ENCODE measurements at regions not wholly inside any gene's neighbourhood (a gene's known extent, or its start where the extent isn't known, plus 50 kb on each side); places are given as distances from the start of the nearest gene placed in this dataset.
"Not testable (repeated sequence)": the region's sequence is repeated elsewhere in the genome, so short reads cannot be mapped to it uniquely, and the experiment has no call there.

DNA sequence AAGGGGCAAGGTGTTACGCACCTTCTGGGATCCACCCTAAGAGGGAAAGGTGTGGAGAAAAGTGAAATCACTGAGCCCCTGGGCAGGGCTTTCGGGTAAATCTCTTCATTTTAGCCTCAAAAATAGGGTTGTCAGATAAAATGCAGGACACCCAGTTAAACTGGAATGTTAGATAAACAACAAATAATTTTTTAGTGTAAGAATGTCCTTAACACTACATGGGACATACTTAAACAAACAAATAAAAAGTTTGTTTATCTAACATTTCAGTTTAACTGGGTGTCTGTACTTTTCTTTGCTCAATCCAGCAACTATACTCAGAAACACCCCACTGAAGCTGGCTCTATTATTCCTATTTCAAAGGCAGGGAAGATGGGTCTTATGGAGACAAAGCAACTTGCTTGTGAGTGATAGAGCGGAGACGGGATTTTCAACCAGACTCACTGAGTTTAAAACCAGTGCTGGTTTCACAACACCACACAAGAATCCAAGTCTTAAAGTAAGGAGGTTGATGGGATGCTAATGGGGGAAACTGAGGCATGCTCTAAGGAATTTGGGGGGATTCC is 144.8 kb upstream of the RBPJ start:
- no peak for DNase-seq (ENCODE audit: low spot score)

DNA sequence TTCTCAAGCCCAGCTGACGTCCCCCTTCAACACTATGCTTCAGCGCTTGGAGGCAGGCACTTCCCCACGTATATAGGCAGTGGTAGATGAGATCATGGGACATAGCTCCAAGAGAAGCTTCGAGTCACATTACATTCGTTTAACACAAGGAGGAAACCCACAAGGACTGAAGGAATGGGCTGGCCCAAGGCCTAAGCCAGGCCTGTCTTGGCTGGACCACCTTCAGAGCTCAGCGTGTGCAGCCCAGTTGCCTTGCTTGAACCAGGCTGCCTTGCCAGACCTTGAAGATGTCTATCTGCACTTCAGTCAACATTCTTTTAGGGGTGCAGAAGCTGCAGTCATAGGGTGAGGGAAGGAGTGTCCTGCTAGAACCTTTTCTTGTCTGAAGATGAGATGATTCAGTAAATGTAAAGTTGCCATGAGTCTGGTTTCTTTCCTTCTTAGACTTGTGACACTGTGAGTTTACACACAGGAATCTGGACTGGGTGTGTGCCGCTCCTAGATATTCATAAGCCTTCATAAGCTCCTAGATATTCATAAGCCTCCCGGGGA is 144.1 kb upstream of the RBPJ start:
- DNase-seq (ENCODE audit: low spot score): no peak

DNA sequence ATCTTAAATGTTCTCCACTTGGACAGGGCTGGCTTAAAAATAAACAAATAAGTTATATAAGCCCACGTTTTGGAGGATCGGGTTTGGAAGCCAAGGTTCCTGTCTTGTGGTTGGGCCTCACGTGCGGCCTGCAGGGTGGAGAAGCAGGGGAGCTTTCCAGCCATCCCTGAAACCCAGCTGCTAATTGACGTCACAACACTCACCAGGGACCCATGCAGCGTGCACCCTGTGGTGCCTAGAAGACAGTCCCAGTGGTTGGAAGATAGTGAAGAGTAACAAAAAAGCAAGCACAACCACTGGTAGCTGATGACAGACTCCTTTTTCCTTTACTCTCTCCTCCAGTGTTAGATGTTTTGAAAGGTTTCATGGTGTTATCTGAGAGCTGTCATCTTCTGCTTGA is 142.0 kb upstream of the RBPJ start:
- no peak for DNase-seq (ENCODE audit: low spot score)

DNA sequence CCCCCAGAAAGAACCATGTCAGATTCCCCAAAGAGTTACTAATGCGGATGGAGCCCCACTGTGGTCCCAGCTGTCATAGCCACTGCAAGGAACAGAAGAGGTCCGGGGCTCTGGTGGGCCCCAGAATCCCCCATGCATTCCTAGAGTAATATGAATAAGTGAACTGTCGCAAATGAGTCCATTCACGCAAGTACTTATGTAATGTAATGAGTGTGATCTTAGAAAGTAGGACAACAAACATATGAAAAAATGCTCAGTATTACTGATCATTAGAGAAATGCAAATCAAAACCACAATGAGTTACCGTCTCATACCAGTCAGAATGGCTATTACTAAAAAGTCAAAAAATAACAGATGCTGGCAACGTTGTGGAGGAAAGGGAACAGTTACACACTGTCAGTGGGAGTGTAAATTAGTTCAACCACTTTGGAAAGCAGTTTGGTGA is 141.5 kb upstream of the RBPJ start:
- no peak for DNase-seq (ENCODE audit: low spot score)

DNA sequence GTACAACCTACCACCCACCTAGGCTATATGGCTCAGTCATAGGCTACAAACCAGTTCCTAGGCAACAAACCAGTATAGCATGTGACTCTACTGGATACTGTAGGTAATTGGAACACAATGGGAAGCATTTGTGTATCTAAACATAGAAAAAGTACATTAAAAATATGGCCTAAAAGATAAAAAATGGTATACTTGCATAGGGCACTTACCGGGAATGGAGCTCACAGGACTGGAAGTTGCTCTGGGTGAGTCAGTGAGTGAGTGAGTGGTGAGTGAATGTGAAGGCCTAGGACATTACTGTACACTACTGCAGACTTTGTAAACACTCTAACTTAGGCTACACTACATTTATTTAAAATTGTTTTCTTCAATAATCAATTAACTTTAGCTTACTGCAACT is 139.2 kb upstream of the RBPJ start:
- no peak for DNase-seq (ENCODE audit: low spot score)

DNA sequence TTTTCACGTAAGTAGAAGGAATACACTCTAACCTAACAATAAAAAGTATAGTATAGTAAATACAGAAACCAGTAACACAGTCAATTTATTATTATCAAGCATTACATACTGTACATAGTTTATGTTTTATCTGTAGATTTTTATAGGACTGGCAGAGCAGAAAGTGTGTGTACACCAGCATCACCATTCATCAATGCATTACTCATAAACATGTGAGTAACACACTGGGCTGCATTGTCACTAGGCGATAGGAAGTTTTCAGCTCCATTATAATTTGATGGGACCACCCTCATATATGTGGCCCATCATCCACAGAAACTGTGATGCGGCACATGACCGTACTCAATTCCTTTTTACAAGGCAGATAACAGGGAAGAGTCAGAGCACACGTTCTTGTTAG is 137.8 kb upstream of the RBPJ start:
- DNase-seq (ENCODE audit: low spot score): no peak

DNA sequence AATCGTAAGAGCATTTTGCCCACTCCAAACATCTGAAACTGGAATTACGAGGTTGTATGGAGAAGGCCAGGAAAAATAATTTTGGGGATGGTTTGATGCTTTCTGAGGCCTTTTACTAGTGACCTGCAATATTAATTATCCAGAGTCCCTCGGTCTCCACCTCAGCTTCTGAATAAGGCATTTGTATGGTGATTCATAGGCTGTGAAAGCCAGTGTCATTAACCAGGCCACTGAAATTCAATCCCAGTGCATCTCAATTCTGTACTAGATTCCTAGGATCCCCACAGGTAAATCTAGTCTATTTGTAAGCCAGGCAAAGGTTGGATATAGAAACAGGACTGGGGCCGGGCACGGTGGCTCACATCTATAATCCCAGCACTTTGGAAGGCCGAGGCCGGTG is 135.4 kb upstream of the RBPJ start:
- DNase-seq (ENCODE audit: low spot score): no peak

DNA sequence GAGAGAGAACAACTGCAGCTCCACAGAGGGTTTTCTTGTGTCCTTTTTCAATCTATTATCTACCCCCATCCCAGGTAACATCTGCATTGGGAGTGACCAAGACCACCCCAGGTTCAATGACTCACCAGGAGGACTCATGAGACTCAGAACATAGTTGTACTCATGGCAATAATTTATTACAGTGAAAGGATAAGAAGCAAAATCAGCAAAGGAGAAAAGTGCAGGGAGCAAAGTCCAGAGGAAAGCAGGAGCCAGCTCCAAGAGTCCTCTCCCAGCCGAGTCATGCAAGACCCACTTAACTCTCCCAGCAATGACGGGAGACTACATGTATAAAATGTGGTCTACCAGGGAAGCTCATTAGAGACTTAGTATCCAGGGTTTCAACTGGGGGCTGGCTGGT is 129.5 kb upstream of the RBPJ start:
- no peak for DNase-seq (ENCODE audit: low spot score)

DNA sequence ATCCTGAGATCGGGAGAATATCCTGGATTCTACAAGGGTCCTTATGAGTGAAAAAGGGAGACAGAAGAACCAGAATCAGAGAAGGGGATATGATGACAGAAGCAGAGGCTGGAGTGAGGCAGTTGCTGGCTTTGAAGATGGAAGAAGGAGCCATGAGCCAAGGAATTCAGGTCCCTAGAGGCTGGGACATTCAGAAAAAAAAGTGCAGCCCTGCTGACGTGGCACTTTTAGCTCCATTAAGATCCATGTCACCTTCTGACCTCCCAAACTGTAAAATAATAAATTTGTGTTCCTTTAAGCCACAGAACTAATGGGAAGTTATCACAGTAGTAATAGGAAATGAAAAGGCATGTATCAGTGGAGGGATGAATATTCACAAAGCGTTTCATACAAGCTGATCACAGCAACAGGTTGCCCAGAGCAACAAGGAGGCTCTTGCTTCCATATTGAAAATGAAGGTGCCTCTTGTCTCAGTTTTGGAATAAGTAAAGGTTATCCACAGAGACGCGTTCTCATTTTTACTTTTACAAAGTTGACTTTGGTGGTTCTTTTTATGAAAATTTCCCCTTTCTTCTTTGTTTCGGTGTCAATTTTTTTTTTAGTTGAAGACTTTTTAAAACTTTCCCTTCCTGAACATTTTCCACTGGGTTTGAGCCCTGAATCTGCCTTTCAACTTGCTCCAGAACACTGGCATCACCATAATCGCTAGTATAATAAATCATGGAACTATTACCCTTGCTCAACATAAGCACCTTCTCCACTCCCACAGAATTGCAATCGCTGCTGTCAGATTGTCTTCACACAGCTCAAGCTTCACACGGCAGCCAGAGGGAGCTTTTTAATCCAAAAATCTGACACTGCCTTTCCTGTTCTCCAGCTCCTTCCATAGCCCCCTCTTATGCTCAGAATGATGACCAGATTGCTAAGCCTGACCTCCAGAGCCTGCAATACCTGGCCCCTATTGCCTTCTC is 127.6 kb upstream of the RBPJ start:
- DNase-seq (ENCODE audit: low spot score): no peak

DNA sequence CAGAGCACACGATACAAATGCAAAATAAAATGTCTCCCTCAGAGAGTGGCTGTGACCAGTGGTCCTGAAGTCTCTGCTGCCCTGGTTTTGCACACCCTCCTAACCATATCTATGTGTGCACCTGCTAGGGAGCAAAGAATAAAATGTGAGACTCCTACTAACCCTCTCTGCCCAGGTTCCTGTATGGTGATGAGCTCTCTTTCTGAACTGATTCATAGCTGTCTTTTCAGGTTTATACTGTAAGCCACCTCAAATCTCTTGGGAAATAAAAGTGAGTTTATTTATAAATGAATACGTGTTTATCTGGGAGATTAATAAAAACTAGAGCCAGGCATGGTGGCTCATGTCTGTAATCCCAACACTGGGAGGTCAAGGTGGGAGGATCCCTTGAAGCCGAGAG is 126.0 kb upstream of the RBPJ start:
- no peak for DNase-seq (ENCODE audit: low spot score)

DNA sequence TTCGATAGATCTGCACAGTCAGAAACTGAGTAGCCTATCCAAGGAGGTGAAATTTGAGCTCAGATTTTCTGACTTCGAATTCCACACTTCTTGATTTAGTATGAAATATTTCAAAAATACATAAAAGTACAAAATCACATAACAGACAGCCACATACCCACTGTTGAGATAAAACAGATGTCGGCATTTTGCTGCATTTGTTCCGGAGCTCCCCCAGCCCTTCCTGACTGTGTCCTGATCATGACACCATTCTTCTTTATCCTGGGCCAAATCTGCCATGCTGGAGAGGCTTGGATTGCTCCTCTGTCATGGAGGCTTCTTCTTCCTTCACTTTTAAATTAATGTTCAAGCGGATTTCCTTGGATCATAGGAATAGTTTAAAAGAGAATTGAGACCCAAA is 124.2 kb upstream of the RBPJ start:
- no peak for DNase-seq (ENCODE audit: low spot score)

DNA sequence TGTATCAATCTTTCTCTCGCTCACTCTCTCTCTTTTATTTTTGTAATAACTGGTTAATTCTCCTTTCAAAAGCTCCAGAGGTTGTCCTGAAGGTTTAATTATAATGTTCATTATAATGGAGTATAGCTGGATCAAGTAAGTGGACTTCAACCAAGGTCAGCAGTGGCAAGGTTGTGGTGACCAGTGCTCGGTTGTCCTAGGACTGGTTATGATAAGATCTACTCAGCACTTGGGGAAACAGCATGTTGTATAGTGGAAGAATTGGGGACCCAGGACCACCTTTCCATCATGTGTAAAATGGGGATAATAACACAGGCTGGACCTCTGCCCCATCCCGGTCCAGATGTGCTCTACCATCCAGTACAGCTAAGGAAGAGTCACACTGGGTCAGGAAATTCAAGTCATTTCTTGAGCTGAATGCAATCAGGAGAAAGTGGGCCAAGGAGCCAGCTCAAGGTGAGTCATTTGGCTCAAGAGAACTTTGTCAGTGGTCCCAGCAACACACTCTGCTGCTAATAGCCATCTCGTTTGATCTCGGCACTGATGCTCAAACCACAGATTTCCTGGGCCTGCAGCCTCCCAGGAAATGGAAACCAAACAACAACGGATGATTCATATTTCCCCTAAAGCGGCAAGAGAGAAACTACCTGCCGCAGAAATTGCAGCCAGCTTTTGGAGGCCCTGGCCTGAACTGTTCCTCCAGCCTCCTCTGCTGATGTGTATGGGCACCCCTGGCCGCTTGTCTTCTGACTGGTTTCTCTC is 123.6 kb upstream of the RBPJ start:
- peak; percentile 81 for DNase-seq (ENCODE audit: low spot score)

DNA sequence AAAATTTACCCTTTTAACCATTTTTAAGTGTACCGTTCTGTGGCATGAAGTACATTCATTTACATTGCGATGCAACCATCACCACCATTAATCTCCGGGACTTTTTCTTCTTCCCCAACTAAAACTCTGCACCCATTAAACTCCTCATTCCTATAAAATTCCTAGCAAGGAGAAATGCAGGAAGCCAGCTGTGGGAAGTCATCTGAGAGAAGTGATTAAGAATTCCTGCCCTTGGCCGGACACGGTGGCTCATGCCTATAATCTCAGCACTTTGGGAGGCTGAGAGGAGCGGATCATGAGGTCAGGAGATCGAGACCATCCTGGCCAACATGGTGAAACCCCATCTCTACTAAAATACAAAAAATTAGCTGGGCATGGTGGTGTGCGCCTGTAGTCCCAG is 121.9 kb upstream of the RBPJ start:
- DNase-seq (ENCODE audit: low spot score): not testable (repeated sequence)

DNA sequence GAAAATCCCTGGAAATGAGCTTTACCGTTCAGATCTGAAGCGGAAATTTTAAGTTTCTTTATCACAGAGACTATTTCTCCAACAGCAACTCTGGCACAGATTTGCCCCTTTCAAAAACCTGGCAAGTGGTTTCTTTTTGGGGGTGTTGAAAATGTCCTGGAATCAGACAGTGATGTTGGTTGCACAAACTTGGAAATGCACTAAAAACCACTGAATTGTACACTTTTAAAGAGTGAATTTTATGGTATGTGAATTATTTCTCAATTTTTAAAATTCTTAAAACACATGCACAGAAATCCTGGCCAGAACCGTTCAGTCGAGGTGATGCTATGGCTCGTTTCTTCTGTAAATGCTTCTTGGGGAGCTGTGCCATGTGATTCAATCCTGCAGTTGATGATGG is 121.2 kb upstream of the RBPJ start:
- no peak for DNase-seq (ENCODE audit: low spot score)

DNA sequence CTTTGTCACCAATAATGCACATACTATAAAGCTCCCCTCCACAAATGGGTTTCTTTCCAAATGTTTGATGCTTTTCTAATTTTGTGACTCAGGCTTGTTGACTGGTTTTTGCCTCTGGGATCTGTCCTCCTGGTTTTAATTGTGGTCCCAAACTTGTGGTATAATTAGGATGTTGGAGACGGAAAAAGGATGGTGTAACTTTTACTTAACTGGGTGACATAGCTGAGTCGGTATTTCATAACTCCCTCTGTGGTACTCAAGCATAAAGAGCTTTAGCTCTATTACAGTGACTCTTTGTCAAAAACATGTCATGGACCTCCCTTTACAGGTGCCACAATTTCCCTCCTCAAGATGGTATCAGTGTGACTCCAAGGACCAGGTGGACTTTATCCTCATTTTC is 119.7 kb upstream of the RBPJ start:
- no peak for DNase-seq (ENCODE audit: low spot score)

DNA sequence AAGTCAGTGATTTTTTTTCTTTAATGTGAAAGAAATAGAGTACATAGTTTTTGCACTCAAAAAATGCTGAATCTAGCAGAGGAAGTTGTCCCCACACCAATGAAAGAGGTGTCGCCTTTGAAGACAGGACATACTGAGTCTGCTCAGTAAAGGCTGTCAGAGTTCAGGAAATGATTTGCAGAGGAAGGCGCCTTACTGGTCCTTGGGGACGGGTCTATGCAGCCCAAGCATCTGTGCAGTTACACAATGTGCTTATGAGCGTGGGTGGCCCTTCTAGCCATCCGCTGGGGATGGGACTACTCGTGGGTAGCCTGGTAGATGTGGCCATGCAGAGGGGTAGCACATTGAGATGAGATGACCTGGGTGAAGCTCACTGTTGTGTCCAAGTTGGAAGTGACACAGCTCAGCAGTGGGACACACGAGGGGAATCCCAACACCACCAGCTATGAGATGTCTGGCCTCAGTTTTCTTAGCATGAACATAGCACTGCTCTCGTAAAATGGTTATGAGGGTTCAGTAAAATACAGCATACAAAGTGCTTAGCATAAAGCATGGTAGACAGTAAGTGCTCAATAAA is 116.5 kb upstream of the RBPJ start:
- no peak for DNase-seq (ENCODE audit: low spot score)

DNA sequence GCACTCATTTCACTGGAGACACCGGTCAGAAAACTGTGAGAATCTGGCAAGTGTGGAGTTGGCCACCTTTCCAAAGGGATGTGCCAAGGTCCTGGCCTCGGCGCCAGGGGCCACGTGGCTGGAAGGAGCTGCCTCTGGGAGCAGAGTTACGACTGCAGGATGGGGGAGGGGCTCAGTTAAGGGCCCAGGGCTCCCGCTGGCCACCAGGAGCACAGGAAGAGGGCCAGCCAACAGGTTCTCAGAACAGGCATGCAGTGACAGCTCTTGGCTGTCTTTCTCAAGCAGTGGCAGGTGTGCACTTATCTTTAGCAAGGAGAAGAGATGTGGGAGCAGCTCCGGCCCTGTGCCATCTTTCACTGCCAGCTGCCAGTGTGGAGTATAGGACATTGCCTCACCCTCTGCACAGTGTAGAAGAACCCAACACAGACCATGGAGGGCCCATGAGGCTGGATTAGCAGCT is 115.9 kb upstream of the RBPJ start:
- DNase-seq (ENCODE audit: low spot score): no peak

DNA sequence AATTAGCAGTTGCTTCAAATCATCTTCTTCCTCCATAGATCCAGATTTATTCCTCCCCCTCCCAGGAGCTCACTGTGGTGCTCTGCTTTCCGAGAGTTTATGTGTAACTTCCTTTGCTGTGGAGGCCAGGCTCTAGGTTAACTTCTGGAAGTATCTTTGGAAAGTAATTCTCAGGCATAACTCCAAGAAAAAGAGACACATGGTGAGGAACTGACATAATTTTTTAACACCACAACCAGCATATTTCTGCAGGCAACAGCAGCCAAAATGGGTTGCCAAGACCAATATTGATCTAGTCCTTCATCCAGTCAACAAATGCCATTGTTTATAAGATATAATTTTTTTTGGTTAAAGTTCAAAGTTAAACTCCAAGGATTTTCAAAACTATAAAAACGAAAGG is 114.5 kb upstream of the RBPJ start:
- DNase-seq (ENCODE audit: low spot score): peak; percentile 47

DNA sequence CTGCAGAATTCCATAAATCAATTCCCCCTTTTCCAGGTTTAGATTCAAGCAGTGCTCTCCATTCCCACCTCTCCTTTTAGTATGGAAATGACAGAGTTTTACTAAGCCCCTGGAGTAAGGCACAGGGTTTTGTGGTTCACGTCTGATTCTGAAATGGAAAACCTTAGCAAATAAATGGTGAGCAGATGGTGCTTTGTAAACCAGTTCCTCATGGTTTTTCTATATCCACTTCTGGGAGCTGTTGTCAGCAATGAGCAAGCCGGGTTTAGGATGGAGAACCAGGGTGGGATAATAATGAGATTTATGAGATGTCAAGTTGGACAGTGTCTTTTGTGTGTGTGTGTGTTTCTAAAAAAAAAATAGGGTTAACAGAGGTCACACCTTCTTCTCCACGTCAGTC is 113.8 kb upstream of the RBPJ start:
- DNase-seq (ENCODE audit: low spot score): no peak

DNA sequence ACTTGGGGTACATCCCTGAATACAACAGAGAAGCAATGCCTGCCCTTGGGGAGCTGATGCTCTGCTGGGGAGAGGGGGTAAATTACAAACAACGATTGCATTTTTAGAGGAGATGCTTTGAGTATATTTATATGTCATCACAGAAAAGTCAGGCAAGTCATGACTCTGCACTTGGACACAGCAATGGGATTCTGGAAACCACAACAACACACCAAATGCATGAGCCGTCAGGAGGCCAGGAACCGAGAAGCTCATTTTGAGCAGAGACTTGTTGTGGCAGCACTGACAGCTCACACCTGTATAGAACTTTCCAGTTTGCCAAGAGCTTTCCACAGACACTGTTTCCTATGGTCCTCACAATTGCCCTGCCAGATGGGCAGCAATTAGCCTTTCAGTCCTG is 113.2 kb upstream of the RBPJ start:
- peak; percentile 23 for DNase-seq (ENCODE audit: low spot score)

DNA sequence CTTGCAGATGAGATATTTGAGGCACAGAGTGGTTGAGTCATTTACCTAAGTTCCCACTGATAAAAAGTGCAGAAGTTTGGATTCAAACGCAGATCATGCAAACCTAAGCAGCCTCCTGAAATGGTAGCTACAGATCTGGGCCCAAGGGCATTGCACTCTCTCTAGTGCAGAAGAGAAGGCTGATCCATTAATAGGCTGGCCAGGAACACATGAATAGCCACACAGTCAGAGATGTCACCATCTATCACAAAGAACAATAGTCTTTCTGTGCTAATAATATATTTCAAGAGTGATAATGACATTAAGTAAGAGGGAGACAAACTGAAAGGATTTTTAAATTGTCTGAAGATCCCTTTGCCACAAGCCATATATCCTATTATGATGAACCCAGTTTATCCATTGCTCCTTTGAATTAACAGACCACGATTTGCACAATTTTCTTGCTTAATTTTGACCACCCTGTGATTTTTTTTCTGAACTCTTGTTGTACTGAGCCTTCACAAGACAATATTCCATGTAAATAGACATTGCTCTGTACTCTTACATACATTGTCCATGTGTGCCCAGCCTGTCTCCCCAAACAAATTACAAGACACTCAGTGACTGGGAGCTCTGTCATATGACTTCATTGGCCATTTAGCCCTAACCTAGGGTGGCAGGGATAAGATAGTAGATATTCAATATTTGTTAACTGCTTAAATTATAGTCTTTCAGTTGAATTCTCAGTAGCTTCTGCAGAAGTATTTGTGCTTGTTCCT is 112.4 kb upstream of the RBPJ start:
- no peak for DNase-seq (ENCODE audit: low spot score)
